ENCODE measurements at regions not wholly inside any gene's neighbourhood (a gene's known extent, or its start where the extent isn't known, plus 50 kb on each side); places are given as distances from the start of the nearest gene placed in this dataset.

- TF ChIP-seq CTCF (IDR thresholded peaks at IDR 0.05) (no peak), TEAD4 (CRISPR knock-in tag; IDR thresholded peaks at IDR 0.05) (no peak), GABPB1 (CRISPR knock-in tag; IDR thresholded peaks at IDR 0.05) (no peak), STAT6 (CRISPR knock-in tag; conservative IDR thresholded peaks at IDR 0.05; ENCODE audit: low read depth) (no peak), ZSCAN18 (CRISPR knock-in tag; IDR thresholded peaks at IDR 0.05) (no peak)
- TF ChIP-seq, protein P1, sequence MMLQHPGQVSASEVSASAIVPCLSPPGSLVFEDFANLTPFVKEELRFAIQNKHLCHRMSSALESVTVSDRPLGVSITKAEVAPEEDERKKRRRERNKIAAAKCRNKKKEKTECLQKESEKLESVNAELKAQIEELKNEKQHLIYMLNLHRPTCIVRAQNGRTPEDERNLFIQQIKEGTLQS (CRISPR knock-in tag; conservative IDR thresholded peaks at IDR 0.05): no peak
- TF ChIP-seq, protein P2, sequence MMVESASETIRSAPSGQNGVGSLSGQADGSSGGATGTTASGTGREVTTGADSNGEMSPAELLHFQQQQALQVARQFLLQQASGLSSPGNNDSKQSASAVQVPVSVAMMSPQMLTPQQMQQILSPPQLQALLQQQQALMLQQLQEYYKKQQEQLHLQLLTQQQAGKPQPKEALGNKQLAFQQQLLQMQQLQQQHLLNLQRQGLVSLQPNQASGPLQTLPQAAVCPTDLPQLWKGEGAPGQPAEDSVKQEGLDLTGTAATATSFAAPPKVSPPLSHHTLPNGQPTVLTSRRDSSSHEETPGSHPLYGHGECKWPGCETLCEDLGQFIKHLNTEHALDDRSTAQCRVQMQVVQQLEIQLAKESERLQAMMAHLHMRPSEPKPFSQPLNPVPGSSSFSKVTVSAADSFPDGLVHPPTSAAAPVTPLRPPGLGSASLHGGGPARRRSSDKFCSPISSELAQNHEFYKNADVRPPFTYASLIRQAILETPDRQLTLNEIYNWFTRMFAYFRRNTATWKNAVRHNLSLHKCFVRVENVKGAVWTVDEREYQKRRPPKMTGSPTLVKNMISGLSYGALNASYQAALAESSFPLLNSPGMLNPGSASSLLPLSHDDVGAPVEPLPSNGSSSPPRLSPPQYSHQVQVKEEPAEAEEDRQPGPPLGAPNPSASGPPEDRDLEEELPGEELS (CRISPR knock-in tag; IDR thresholded peaks at IDR 0.05): no peak
- TF ChIP-seq, protein P3, sequence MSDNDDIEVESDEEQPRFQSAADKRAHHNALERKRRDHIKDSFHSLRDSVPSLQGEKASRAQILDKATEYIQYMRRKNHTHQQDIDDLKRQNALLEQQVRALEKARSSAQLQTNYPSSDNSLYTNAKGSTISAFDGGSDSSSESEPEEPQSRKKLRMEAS (CRISPR knock-in tag; IDR thresholded peaks at IDR 0.05): no peak
Measured at GRCh38 chr11:37468344-37468743, 870.3 kb upstream of the RAG2 start.

Data from WTC11 (cell line).